ENCODE measurements at regions not wholly inside any gene's neighbourhood (a gene's known extent, or its start where the extent isn't known, plus 50 kb on each side); places are given as distances from the start of the nearest gene placed in this dataset.

- Histone ChIP-seq H3K4me3 (ENCODE audit: low read depth in 1 of 3, low read length in 3 of 3) (no peak overlapping the region), H3K27ac (ENCODE audit: low read depth in 1 of 3, low read length in 2 of 3) (no peak overlapping the region), H3K9me3 (ENCODE audit: control insufficient read depth in 2 of 2, insufficient read depth in 1 of 2, low read depth in 1 of 2, low read length in 1 of 2) (no peaks in the 10 kb centered on the region), H3K36me3 (ENCODE audit: control insufficient read depth in 3 of 3, insufficient read depth in 2 of 3, low read depth in 1 of 3, low read length in 3 of 3) (no peaks in the 10 kb centered on the region), H3K4me1 (ENCODE audit: control insufficient read depth in 3 of 3, insufficient read depth in 2 of 3, low read depth in 1 of 3, low read length in 2 of 3) (no peaks in the 10 kb centered on the region), H3K27me3 (ENCODE audit: control insufficient read depth in 3 of 3, insufficient read depth in 3 of 3, low read length in 3 of 3) (no peaks in the 10 kb centered on the region)
- FAIRE-seq (no peak), DNase-seq (no peak)
- WGBS, 3 donors: 65 to 69% (median 67%) methylated on average over 4 of the region's 4 CpGs
Observed at GRCh38 chr5:27571681-27572080, 533.3 kb upstream of the CDH9 start.

- no peak overlapping the region for H3K4me3 ChIP-seq (ENCODE audit: low read depth in 1 of 3, low read length in 3 of 3)
- WGBS, 3 donors: 67 to 82% (median 72%) methylated on average over 2 of the region's 2 CpGs
- FAIRE-seq (no peak), DNase-seq (no peak)
- no peaks in the 10 kb centered on the region for H3K36me3 ChIP-seq (ENCODE audit: control insufficient read depth in 3 of 3, insufficient read depth in 2 of 3, low read depth in 1 of 3, low read length in 3 of 3)
- H3K27ac ChIP-seq (ENCODE audit: low read depth in 1 of 3, low read length in 2 of 3): no peak overlapping the region
- no peaks in the 10 kb centered on the region for H3K4me1 ChIP-seq (ENCODE audit: control insufficient read depth in 3 of 3, insufficient read depth in 2 of 3, low read depth in 1 of 3, low read length in 2 of 3)
- no peaks in the 10 kb centered on the region for H3K9me3 ChIP-seq (ENCODE audit: control insufficient read depth in 2 of 2, insufficient read depth in 1 of 2, low read depth in 1 of 2, low read length in 1 of 2)
- H3K27me3 ChIP-seq (ENCODE audit: control insufficient read depth in 3 of 3, insufficient read depth in 3 of 3, low read length in 3 of 3): no peaks in the 10 kb centered on the region
Observed at GRCh38 chr5:27568811-27569210, 530.4 kb upstream of the CDH9 start.

DNA sequence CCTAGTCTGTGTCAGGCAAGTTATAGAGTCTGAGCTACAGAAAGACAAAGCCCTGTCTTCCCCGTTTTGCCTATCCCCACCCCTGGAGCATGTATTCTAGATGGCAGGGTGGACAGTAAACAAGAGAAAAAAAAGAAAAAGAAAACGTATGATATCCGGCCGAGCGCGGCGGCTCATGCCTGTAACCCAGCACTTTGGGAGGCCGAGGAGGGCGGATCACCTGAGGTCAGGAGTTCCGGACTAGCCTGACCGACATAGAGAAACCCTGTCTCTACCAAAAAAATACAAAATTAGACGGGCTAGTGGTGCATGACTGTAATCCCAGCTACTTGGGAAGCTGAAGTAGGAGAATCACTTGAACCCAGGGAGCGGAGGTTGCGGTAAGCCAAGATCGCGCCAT, 523.0 kb upstream of the CDH9 start:
- no peak for FAIRE-seq

GRCh38 chr5:27548484-27548883, 510.1 kb upstream of the CDH9 start:
- Histone ChIP-seq H3K27ac (ENCODE audit: low read depth in 1 of 3, low read length in 2 of 3) (no peak overlapping the region), H3K36me3 (ENCODE audit: control insufficient read depth in 3 of 3, insufficient read depth in 2 of 3, low read depth in 1 of 3, low read length in 3 of 3) (no peaks in the 10 kb centered on the region), H3K4me3 (ENCODE audit: low read depth in 1 of 3, low read length in 3 of 3) (no peak overlapping the region), H3K27me3 (ENCODE audit: control insufficient read depth in 3 of 3, insufficient read depth in 3 of 3, low read length in 3 of 3) (no peaks in the 10 kb centered on the region), H3K4me1 (ENCODE audit: control insufficient read depth in 3 of 3, insufficient read depth in 2 of 3, low read depth in 1 of 3, low read length in 2 of 3) (no peaks in the 10 kb centered on the region), H3K9me3 (ENCODE audit: control insufficient read depth in 2 of 2, insufficient read depth in 1 of 2, low read depth in 1 of 2, low read length in 1 of 2) (no peaks in the 10 kb centered on the region)
- 44 to 51% (median 45%) methylated on average over 2 of the region's 2 CpGs for WGBS, 3 donors
- no peak for DNase-seq
- FAIRE-seq: no peak

More for the DNA sequence above, 523.0 kb upstream of the CDH9 start:
- Histone ChIP-seq H3K36me3 (ENCODE audit: control insufficient read depth in 3 of 3, insufficient read depth in 2 of 3, low read depth in 1 of 3, low read length in 3 of 3) (no peaks in the 10 kb centered on the region), H3K27me3 (ENCODE audit: control insufficient read depth in 3 of 3, insufficient read depth in 3 of 3, low read length in 3 of 3) (no peaks in the 10 kb centered on the region), H3K4me3 (ENCODE audit: low read depth in 1 of 3, low read length in 3 of 3) (no peak overlapping the region), H3K4me1 (ENCODE audit: control insufficient read depth in 3 of 3, insufficient read depth in 2 of 3, low read depth in 1 of 3, low read length in 2 of 3) (no peaks in the 10 kb centered on the region), H3K27ac (ENCODE audit: low read depth in 1 of 3, low read length in 2 of 3) (no peak overlapping the region), H3K9me3 (ENCODE audit: control insufficient read depth in 2 of 2, insufficient read depth in 1 of 2, low read depth in 1 of 2, low read length in 1 of 2) (peaks cover 0 to 1% of the 10 kb centered on the region in 2 donors)
- 86 to 92% (median 89%) methylated on average over 16 of the region's 16 CpGs for WGBS, 3 donors
- no peak for DNase-seq

GRCh38 chr5:27535031-27535557, 496.7 kb upstream of the CDH9 start:
- FAIRE-seq (no peak), DNase-seq (no peak)

DNA sequence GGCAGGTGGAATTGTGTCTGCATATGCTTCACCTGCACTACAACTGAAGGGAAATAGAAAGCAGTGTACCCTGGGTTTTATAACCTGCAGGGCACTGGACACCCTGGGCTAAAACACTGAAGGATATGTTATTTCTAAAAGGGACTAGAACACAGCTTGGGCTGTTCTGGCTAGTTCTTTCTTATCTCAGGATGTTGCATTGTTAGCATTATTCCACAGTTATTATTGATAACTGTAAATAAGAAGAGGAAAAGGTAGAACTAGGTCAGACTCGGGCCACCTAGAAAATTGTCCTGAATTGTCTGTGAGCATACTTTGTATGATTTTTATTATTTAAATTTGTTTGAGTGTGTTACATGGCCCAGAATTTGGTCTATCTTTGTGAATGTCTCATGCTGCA, 493.9 kb upstream of the CDH9 start:
- Histone ChIP-seq H3K36me3 (ENCODE audit: control insufficient read depth in 3 of 3, insufficient read depth in 2 of 3, low read depth in 1 of 3, low read length in 3 of 3) (no peaks in the 10 kb centered on the region), H3K9me3 (ENCODE audit: control insufficient read depth in 2 of 2, insufficient read depth in 1 of 2, low read depth in 1 of 2, low read length in 1 of 2) (no peaks in the 10 kb centered on the region), H3K4me3 (ENCODE audit: low read depth in 1 of 3, low read length in 3 of 3) (no peak overlapping the region), H3K27ac (ENCODE audit: low read depth in 1 of 3, low read length in 2 of 3) (no peak overlapping the region), H3K27me3 (ENCODE audit: control insufficient read depth in 3 of 3, insufficient read depth in 3 of 3, low read length in 3 of 3) (no peaks in the 10 kb centered on the region), H3K4me1 (ENCODE audit: control insufficient read depth in 3 of 3, insufficient read depth in 2 of 3, low read depth in 1 of 3, low read length in 2 of 3) (no peaks in the 10 kb centered on the region)
- 65 to 80% (median 71%) methylated on average over 1 of the region's 1 CpG for WGBS, 3 donors
- FAIRE-seq (no peak), DNase-seq (no peak)

More at GRCh38 chr5:27535031-27535557, 496.7 kb upstream of the CDH9 start:
- no peak overlapping the region for H3K4me3 ChIP-seq (ENCODE audit: low read depth in 1 of 3, low read length in 3 of 3)
- H3K9me3 ChIP-seq (ENCODE audit: control insufficient read depth in 2 of 2, insufficient read depth in 1 of 2, low read depth in 1 of 2, low read length in 1 of 2): no peaks in the 10 kb centered on the region
- no peaks in the 10 kb centered on the region for H3K36me3 ChIP-seq (ENCODE audit: control insufficient read depth in 3 of 3, insufficient read depth in 2 of 3, low read depth in 1 of 3, low read length in 3 of 3)
- H3K27me3 ChIP-seq (ENCODE audit: control insufficient read depth in 3 of 3, insufficient read depth in 3 of 3, low read length in 3 of 3): no peaks in the 10 kb centered on the region
- no peaks in the 10 kb centered on the region for H3K4me1 ChIP-seq (ENCODE audit: control insufficient read depth in 3 of 3, insufficient read depth in 2 of 3, low read depth in 1 of 3, low read length in 2 of 3)
- no peak overlapping the region for H3K27ac ChIP-seq (ENCODE audit: low read depth in 1 of 3, low read length in 2 of 3)

GRCh38 chr5:27524515-27524914, 486.1 kb upstream of the CDH9 start:
- FAIRE-seq: peak; percentile 5
- H3K36me3 ChIP-seq (ENCODE audit: control insufficient read depth in 3 of 3, insufficient read depth in 2 of 3, low read depth in 1 of 3, low read length in 3 of 3): no peaks in the 10 kb centered on the region

DNA sequence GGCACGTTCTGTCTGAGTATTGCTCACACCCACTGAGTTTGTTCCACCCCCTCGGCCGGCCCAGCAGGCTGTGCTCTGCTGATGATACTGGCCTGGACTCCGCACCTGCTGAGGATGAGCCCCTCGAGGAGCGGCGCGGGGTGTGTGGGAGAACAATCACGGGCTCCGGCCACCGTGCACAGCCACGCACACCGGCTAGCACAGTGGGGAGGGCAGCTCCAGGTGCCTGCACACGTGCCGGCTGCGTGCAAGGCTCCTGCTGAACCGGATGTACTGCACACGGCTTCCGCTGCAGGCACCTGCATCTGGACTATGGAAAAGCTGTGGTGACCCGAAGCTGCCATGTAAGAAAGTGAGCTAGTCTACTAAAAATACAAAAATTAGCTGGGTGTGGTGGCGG, 485.2 kb upstream of the CDH9 start:
- DNase-seq (no peak), FAIRE-seq (no peak)
- H3K4me3 ChIP-seq (ENCODE audit: low read depth in 1 of 3, low read length in 3 of 3): no peak overlapping the region
- H3K4me1 ChIP-seq (ENCODE audit: control insufficient read depth in 3 of 3, insufficient read depth in 2 of 3, low read depth in 1 of 3, low read length in 2 of 3): no peaks in the 10 kb centered on the region
- H3K27ac ChIP-seq (ENCODE audit: low read depth in 1 of 3, low read length in 2 of 3): no peak overlapping the region
- no peaks in the 10 kb centered on the region for H3K36me3 ChIP-seq (ENCODE audit: control insufficient read depth in 3 of 3, insufficient read depth in 2 of 3, low read depth in 1 of 3, low read length in 3 of 3)
- H3K9me3 ChIP-seq (ENCODE audit: control insufficient read depth in 2 of 2, insufficient read depth in 1 of 2, low read depth in 1 of 2, low read length in 1 of 2): peaks cover 0 to 9% of the 10 kb centered on the region in 2 donors
- WGBS, 3 donors: 88 to 92% (median 91%) methylated on average over 21 of the region's 21 CpGs
- no peaks in the 10 kb centered on the region for H3K27me3 ChIP-seq (ENCODE audit: control insufficient read depth in 3 of 3, insufficient read depth in 3 of 3, low read length in 3 of 3)

More at GRCh38 chr5:27524515-27524914, 486.1 kb upstream of the CDH9 start:
- no peak for DNase-seq
- Histone ChIP-seq H3K27me3 (ENCODE audit: control insufficient read depth in 3 of 3, insufficient read depth in 3 of 3, low read length in 3 of 3) (no peaks in the 10 kb centered on the region), H3K4me1 (ENCODE audit: control insufficient read depth in 3 of 3, insufficient read depth in 2 of 3, low read depth in 1 of 3, low read length in 2 of 3) (no peaks in the 10 kb centered on the region), H3K9me3 (ENCODE audit: control insufficient read depth in 2 of 2, insufficient read depth in 1 of 2, low read depth in 1 of 2, low read length in 1 of 2) (peaks cover 0 to 3% of the 10 kb centered on the region in 2 donors), H3K4me3 (ENCODE audit: low read depth in 1 of 3, low read length in 3 of 3) (no peak overlapping the region), H3K27ac (ENCODE audit: low read depth in 1 of 3, low read length in 2 of 3) (no peak overlapping the region)

GRCh38 chr5:27516437-27516836, 478.1 kb upstream of the CDH9 start:
- Histone ChIP-seq H3K9me3 (ENCODE audit: control insufficient read depth in 2 of 2, insufficient read depth in 1 of 2, low read depth in 1 of 2, low read length in 1 of 2) (peaks cover 2 to 17% of the 10 kb centered on the region in 2 donors), H3K4me3 (ENCODE audit: low read depth in 1 of 3, low read length in 3 of 3) (no peak overlapping the region), H3K27me3 (ENCODE audit: control insufficient read depth in 3 of 3, insufficient read depth in 3 of 3, low read length in 3 of 3) (no peaks in the 10 kb centered on the region), H3K4me1 (ENCODE audit: control insufficient read depth in 3 of 3, insufficient read depth in 2 of 3, low read depth in 1 of 3, low read length in 2 of 3) (no peaks in the 10 kb centered on the region), H3K36me3 (ENCODE audit: control insufficient read depth in 3 of 3, insufficient read depth in 2 of 3, low read depth in 1 of 3, low read length in 3 of 3) (no peaks in the 10 kb centered on the region), H3K27ac (ENCODE audit: low read depth in 1 of 3, low read length in 2 of 3) (no peak overlapping the region)
- WGBS, 3 donors: 73 to 95% (median 89%) methylated on average over 2 of the region's 2 CpGs
- no peak for DNase-seq
- FAIRE-seq: no peak

Measured in small intestine (tissue), 7 donors.